Right lobe of liver (tissue), 6 donors: ENCODE measurements at regions not wholly inside any gene's neighbourhood (a gene's known extent, or its start where the extent isn't known, plus 50 kb on each side); places are given as distances from the start of the nearest gene placed in this dataset.

Experiments used
- ATAC-seq, 4 donors: fragments of 200-7000 bp; cut with Tn5 transposase; one replicate each; pipeline ENCODE4 v1.9.1; 2020; ENCODE audit warnings: mild to moderate bottlenecking in 4 of 4, moderate library complexity in 4 of 4
- DNase-seq, 3 donors: peaks; one replicate each; pipeline ENCODE4 v3.0.0-alpha.2; 2020
- H3K27ac ChIP-seq, 3 donors: fragments of 200-600 bp; one replicate each; pipeline ENCODE4 v1.8.0; 2022
- H3K27me3 ChIP-seq, 2 donors: fragments of 200-600 bp; one replicate each; pipeline ENCODE4 v1.8.0; 2022
- H3K36me3 ChIP-seq, 4 donors: fragments of 200-600 bp; sonication (generic) in 1 of 4; one replicate each; pipeline versions ENCODE4 v1.5.1 to v1.8.0; 2017 to 2022; ENCODE audit warnings: control low read depth in 1 of 4
- H3K4me1 ChIP-seq, 4 donors: fragments of 200-600 bp; sonication (generic) in 1 of 4; one replicate each; pipeline versions ENCODE4 v1.5.1 to v1.8.0; 2017 to 2022; ENCODE audit warnings: control low read depth in 1 of 4
- H3K4me3 ChIP-seq, 3 donors: fragments of 200-600 bp; one replicate each; pipeline ENCODE4 v1.8.0; 2022
- H3K9me3 ChIP-seq, 4 donors: fragments of 200-600 bp; sonication (generic) in 1 of 4; one replicate each; pipeline versions ENCODE4 v1.5.1 to v1.8.0; 2017 to 2022; ENCODE audit warnings: control low read depth in 1 of 4
- CTCF ChIP-seq, 4 donors: fragments of 200-600 bp in 3 of 4; fragments of 450-650 bp in 1 of 4; IDR thresholded peaks; one replicate each; pipeline versions ENCODE4 v1.5.1 to v1.8.0; 2016 to 2022; ENCODE audit warnings: antibody characterized with exemption in 4 of 4, mild to moderate bottlenecking in 2 of 4
- POLR2A ChIP-seq: fragments of 450-650 bp; IDR thresholded peaks from one replicate; pipeline ENCODE4 v1.6.1; 2017; ENCODE audit warnings: antibody characterized with exemption, mild to moderate bottlenecking
- WGBS: methylation state at CpG from one replicate; pipeline ENCODE4 v1.1.6; 2018; ENCODE audit warnings: low coverage, low lambda C conversion rate; ENCODE audit not compliant: insufficient coverage; ENCODE audit errors: missing lambda C conversion rate; 5-methylcytosine and 5-hydroxymethylcytosine counted together
- intact Hi-C, 2 donors: fragments of 100-400 bp; cut with DNase I; formaldehyde crosslinking; loops; one replicate each; pipeline versions ENCODE4 v1.11.2 to v1.14.1; 2022
- donor health status: DM: no; HTN: yes; CAD: no.
- donor health status: DM: no; HTN: no; CAD: no.
- donor health status: DM: no; HTN: no; CAD: no.
- donor health status: DM: no; HTN: yes; CAD: no.
- donor health status: DM: no; HTN: yes; CAD: no.

GRCh38 chr6:9801249-9801754 is 613.6 kb downstream of the TFAP2A start:
- no peak for ATAC-seq
- 70% methylated on average over 11 of the region's 11 CpGs for WGBS

GRCh38 chr6:9799582-9799981 is 615.3 kb downstream of the TFAP2A start:
- no peak for DNase-seq
- no peak for TF ChIP-seq CTCF (IDR thresholded peaks at IDR 0.05)
- no peak for TF ChIP-seq POLR2A
- intact Hi-C loops: no loop called here
- H3K36me3 ChIP-seq: no peaks in the 10 kb centered on the region
- no peaks in the 10 kb centered on the region for H3K9me3 ChIP-seq
- no peak overlapping the region for H3K4me3 ChIP-seq
- no peaks in the 10 kb centered on the region for H3K27me3 ChIP-seq
- no peak for ATAC-seq
- no peak overlapping the region for H3K27ac ChIP-seq
- H3K4me1 ChIP-seq: no peaks in the 10 kb centered on the region

More at GRCh38 chr6:9801249-9801754, 613.6 kb downstream of the TFAP2A start:
- DNase-seq: no peak
- no peaks in the 10 kb centered on the region for H3K36me3 ChIP-seq
- H3K4me3 ChIP-seq: no peak overlapping the region
- no peaks in the 10 kb centered on the region for H3K9me3 ChIP-seq
- H3K27me3 ChIP-seq: no peaks in the 10 kb centered on the region
- H3K4me1 ChIP-seq: no peaks in the 10 kb centered on the region
- TF ChIP-seq POLR2A: no peak
- no peak for TF ChIP-seq CTCF (IDR thresholded peaks at IDR 0.05)
- intact Hi-C loops: no loop called here
- no peak overlapping the region for H3K27ac ChIP-seq

GRCh38 chr6:9796827-9797226 is 618.0 kb downstream of the TFAP2A start:
- Histone ChIP-seq H3K4me3 (no peak overlapping the region), H3K4me1 (no peaks in the 10 kb centered on the region), H3K9me3 (no peaks in the 10 kb centered on the region), H3K36me3 (no peaks in the 10 kb centered on the region), H3K27me3 (no peaks in the 10 kb centered on the region), H3K27ac (no peak overlapping the region)
- 57% methylated on average over 2 of the region's 2 CpGs for WGBS
- DNase-seq (no peak), ATAC-seq (no peak)
- intact Hi-C loops: no loop called here
- no peak for TF ChIP-seq POLR2A
- TF ChIP-seq CTCF (IDR thresholded peaks at IDR 0.05): no peak

- ATAC-seq (no peak), DNase-seq (no peak)
- no peaks in the 10 kb centered on the region for H3K27me3 ChIP-seq
- no peaks in the 10 kb centered on the region for H3K9me3 ChIP-seq
- H3K4me1 ChIP-seq: no peaks in the 10 kb centered on the region
- 13% methylated on average over 5 of the region's 5 CpGs for WGBS
- TF ChIP-seq POLR2A: no peak
- no peak for TF ChIP-seq CTCF (IDR thresholded peaks at IDR 0.05)
- H3K36me3 ChIP-seq: no peaks in the 10 kb centered on the region
- no peak overlapping the region for H3K27ac ChIP-seq
- intact Hi-C loops: no loop called here
- no peak overlapping the region for H3K4me3 ChIP-seq
These were observed 619.0 kb downstream of the TFAP2A start for GRCh38 chr6:9795880-9796279.

GRCh38 chr6:9789201-9789600 is 625.7 kb downstream of the TFAP2A start:
- WGBS: 34% methylated on average over 3 of the region's 3 CpGs
- intact Hi-C loops: no loop called here
- Histone ChIP-seq H3K9me3 (no peaks in the 10 kb centered on the region), H3K4me1 (no peaks in the 10 kb centered on the region), H3K4me3 (no peak overlapping the region), H3K27me3 (no peaks in the 10 kb centered on the region), H3K36me3 (no peaks in the 10 kb centered on the region), H3K27ac (no peak overlapping the region)
- ATAC-seq (no peak), DNase-seq (no peak)
- TF ChIP-seq POLR2A (no peak), CTCF (IDR thresholded peaks at IDR 0.05) (no peak)
